ENCODE measurements at regions not wholly inside any gene's neighbourhood (a gene's known extent, or its start where the extent isn't known, plus 50 kb on each side); places are given as distances from the start of the nearest gene placed in this dataset.

DNA sequence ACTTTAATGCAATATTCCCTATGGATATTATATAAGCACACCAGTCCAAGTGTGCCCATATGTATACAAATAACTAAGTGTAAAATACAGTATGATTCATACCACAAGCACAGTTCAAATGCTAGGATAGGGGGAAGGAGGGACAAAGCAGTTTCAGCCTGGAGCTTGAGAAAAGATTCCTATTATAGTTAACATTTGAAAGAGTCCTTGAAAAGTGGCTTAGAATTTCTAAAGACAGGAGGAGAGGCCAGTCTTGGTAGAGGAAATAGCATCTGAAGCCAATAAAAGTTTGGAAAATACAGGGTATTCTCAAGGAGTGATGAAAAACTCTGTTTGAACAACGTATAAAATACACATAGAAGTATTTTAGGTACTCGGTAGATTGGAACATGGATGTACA is 173.4 kb upstream of the CWC22 start:
- TF ChIP-seq, protein P1, sequence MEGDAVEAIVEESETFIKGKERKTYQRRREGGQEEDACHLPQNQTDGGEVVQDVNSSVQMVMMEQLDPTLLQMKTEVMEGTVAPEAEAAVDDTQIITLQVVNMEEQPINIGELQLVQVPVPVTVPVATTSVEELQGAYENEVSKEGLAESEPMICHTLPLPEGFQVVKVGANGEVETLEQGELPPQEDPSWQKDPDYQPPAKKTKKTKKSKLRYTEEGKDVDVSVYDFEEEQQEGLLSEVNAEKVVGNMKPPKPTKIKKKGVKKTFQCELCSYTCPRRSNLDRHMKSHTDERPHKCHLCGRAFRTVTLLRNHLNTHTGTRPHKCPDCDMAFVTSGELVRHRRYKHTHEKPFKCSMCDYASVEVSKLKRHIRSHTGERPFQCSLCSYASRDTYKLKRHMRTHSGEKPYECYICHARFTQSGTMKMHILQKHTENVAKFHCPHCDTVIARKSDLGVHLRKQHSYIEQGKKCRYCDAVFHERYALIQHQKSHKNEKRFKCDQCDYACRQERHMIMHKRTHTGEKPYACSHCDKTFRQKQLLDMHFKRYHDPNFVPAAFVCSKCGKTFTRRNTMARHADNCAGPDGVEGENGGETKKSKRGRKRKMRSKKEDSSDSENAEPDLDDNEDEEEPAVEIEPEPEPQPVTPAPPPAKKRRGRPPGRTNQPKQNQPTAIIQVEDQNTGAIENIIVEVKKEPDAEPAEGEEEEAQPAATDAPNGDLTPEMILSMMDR (IDR thresholded peaks at IDR 0.05): no peak
- no peak for TF ChIP-seq POLR2A (IDR thresholded peaks at IDR 0.05)
